Fibroblast of skin of right quadriceps (primary cell): ENCODE measurements at regions not wholly inside any gene's neighbourhood (a gene's known extent, or its start where the extent isn't known, plus 50 kb on each side); places are given as distances from the start of the nearest gene placed in this dataset.
A peak's percentile ranks its signal among the peaks of the same experiment; 100 is the strongest.

Source experiments
- DNase-seq: peaks from one replicate; pipeline ENCODE4 v3.0.0-alpha.2; 2013

GRCh38 chr3:88586121-88586640 is 436.4 kb downstream of the C3orf38 start:
- DNase-seq = no peak

GRCh38 chr3:88589138-88589537 is 439.4 kb downstream of the C3orf38 start:
- peak; percentile 31 for DNase-seq

GRCh38 chr3:88595026-88595425 is 445.3 kb downstream of the C3orf38 start:
- peak; percentile 13 for DNase-seq

- peak; percentile 23 for DNase-seq
These were observed 446.7 kb downstream of the C3orf38 start for GRCh38 chr3:88596451-88596850.

- DNase-seq = no peak
These were observed 461.1 kb downstream of the C3orf38 start for GRCh38 chr3:88610820-88611219.

- DNase-seq = peak; percentile 32
These were observed 462.1 kb downstream of the C3orf38 start for GRCh38 chr3:88611826-88612326.

GRCh38 chr3:88616413-88616812 is 466.7 kb downstream of the C3orf38 start:
- no peak for DNase-seq

GRCh38 chr3:88617283-88617682 is 467.5 kb downstream of the C3orf38 start:
- no peak for DNase-seq

GRCh38 chr3:88618021-88618645 is 468.4 kb downstream of the C3orf38 start:
- peak; percentile 8 for DNase-seq

- DNase-seq = no peak
These were observed 471.8 kb downstream of the C3orf38 start for GRCh38 chr3:88621586-88621985.

- no peak for DNase-seq
These were observed 473.9 kb downstream of the C3orf38 start for GRCh38 chr3:88623709-88624108.

GRCh38 chr3:88626456-88627120 is 476.8 kb downstream of the C3orf38 start:
- no peak for DNase-seq

- DNase-seq = no peak
These were observed 478.5 kb upstream of the EPHA3 start for GRCh38 chr3:88628901-88629300.

GRCh38 chr3:88632226-88632625 is 475.2 kb upstream of the EPHA3 start:
- DNase-seq = no peak

GRCh38 chr3:88640581-88640980 is 466.8 kb upstream of the EPHA3 start:
- no peak for DNase-seq

- no peak for DNase-seq
These were observed 466.3 kb upstream of the EPHA3 start for GRCh38 chr3:88641033-88641604.

- no peak for DNase-seq
These were observed 450.0 kb upstream of the EPHA3 start for GRCh38 chr3:88657459-88657858.

- no peak for DNase-seq
These were observed 446.0 kb upstream of the EPHA3 start for GRCh38 chr3:88661433-88661824.

GRCh38 chr3:88668180-88668579 is 439.2 kb upstream of the EPHA3 start:
- no peak for DNase-seq

GRCh38 chr3:88671573-88671972 is 435.8 kb upstream of the EPHA3 start:
- DNase-seq = no peak

GRCh38 chr3:88677298-88677697 is 430.1 kb upstream of the EPHA3 start:
- no peak for DNase-seq

- no peak for DNase-seq
These were observed 428.7 kb upstream of the EPHA3 start for GRCh38 chr3:88678747-88679146.

- no peak for DNase-seq
These were observed 417.1 kb upstream of the EPHA3 start for GRCh38 chr3:88690287-88690686.

GRCh38 chr3:88691081-88691480 is 416.3 kb upstream of the EPHA3 start:
- no peak for DNase-seq
